HG02885 (cell line): ENCODE measurements at regions not wholly inside any gene's neighbourhood (a gene's known extent, or its start where the extent isn't known, plus 50 kb on each side); places are given as distances from the start of the nearest gene placed in this dataset.

Experiments
- ATAC-seq: cut with Tn5 transposase; IDR thresholded peaks from one replicate; pipeline ENCODE4 v1.9.1; 2021; ENCODE audit warnings: mild to moderate bottlenecking; ENCODE audit not compliant: unreplicated experiment, poor library complexity

DNA sequence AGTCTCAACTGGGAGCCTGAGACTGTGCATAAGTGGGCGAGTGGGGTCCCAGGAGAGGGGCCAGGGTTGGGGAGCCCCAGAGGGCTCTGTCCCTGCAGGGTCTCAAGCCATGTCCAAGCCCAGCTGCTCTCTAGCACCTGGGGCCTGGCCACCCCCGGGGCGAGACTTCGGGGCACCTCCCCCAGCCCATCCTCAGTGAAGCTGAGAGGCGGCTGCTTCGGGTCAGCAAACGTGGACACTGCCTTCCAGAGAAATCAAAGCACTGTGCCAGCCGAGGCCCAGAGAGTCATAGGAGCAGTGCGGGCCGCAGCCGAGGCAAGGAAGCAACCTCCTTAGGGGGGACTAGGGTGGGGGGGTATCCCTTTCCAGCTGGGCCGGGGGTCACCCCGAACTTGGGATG is 77.5 kb downstream of the ENGASE start:
- ATAC-seq, result no peak

DNA sequence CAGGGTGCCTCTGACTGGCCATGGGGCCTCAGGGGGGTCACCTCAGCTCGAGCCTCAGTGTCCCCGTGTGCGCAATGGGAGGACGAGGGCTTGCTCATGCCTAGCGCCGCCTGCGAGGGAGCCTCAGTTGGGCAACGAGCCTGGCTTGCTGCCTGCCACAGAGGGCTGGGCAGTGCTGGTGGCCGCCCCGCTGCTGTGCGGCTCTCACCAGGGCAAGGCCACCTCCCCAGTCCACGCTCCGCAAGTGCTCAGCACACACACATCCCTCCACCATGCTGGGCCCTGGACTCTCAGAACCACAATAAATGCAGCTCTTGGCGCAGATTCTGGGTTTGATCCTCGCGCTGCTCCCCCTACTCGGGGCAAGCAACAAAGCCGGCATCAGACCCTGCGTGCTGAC is 76.2 kb downstream of the ENGASE start:
- no peak for ATAC-seq

DNA sequence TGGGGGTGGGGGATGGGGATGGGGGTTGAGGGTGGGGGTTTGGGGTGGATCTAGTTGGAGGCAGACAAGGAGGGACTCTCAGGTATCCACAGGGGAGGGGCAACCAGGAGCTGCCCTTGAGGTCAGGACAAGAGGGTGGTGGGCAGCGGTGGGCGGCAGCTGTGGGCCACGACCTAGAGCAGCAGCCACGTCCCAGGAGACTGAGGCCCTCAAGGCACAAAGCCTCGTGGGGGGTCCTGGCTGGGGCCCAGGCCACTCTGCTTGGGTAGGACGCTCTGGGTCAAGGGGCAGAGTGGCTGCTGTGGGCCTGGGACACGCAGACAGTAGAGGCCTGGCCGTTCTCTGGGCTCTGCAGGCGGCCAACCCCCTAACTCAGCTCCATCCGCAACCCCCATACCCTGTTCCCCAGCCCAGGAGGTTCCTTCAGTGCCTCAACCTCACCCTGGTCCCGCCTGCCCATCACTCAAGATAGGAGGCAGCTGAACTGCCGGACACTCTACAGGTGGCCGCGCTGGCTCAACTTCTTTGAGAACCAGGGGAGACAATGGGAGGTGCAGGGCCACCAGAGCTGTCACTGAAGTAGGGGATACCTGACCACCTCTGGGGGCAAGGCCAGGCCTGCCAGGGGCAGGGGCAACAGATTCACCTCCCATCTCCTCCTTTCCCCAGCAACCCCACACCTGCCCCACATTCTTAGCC is 75.6 kb downstream of the ENGASE start:
- ATAC-seq, result no peak

DNA sequence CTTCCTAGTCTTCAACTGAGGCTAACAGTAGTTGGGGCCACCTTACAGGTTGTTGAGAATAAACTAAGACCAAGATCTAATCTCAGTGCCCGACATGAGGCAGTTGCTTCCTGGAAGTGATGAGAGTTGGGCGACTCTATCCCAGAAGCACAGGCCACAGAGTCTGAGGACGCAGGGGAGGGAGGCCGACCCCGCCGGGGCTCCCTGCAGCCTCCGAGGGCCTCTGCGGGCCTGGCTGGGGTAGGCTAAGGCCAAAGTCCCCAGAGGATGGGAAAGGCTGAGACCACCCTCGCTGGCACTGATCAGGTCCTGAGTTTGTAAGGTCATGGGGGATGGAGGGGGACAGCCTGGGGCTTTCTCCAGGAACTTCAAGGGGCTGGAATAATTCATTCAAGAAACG is 74.0 kb downstream of the ENGASE start:
- ATAC-seq, result no peak

DNA sequence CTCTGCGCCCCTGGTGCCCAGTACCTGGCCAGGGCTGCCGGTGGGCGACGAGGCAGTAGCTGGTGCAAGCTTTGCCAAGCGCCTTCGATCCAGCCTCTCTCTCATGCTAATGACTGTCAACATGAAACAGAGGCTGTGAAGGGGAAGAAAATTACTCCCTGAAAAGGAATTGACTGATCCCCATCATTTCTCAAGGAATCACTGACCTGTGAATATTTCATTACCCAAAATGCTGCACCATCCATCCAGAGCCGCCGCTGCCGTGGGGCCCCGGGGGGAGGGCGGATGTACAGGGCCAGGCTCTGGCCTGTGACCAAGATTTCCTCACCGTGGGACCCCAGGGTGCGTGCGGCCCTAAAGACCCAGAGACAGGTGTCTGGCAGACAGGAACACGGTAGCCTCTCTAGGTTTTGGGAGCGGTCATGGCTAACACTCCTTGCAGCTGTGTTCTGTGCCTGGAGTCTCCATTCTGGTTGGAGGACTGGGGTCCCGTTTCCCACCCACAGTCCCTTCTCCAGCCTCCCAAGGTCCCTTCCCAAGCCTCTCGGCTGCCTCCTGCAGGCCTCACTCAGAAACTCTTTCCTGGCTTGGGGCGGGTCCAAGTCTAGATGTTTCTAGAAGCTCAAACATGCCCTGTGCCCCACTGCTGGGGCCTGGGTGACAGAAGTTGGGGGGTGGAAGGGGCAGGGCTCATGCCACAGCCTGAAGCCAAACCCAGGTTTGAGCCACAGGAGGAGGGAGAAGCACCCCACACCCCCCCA is 73.3 kb downstream of the ENGASE start:
- ATAC-seq, result no peak

DNA sequence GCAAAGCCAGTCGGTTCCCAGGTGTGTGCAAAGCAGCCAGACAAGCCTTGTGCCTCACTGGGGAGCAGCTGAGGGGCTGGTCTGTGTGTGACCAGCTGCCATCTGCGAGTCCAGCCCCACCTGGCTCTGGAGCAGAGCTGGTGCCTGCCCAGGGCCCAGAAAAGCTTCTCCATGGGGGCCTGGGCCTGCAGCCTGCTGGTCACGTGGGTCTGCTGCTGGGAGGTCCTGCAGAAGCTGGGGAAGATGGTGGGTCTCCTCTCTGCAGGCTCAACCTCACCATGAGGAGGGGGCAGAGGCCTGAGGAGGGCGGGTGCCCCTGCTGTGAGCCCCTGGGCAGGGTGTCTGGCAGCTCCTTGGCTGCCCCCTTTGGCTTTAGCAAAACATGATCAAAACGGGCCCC is 71.9 kb downstream of the ENGASE start:
- ATAC-seq, result no peak

DNA sequence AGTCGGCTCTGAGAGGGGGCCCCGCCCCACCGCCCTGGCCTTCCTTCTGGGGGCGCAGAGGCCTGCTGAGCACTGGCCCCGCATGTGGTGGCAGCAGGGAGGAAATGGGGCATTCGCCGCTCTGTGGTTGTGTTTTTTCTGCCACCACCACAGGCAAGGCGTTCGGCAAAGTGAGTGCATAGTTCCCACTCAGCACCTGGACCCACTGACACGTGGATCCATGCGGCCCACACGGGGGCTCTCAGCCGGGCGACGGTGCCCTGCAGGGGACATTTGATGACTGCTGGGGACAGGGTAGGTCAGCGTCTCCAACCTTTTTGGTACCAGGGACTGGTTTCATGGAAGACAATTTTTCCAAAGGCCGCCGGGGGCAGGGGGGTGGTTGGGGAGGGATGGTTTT is 70.9 kb downstream of the ENGASE start:
- no peak for ATAC-seq

DNA sequence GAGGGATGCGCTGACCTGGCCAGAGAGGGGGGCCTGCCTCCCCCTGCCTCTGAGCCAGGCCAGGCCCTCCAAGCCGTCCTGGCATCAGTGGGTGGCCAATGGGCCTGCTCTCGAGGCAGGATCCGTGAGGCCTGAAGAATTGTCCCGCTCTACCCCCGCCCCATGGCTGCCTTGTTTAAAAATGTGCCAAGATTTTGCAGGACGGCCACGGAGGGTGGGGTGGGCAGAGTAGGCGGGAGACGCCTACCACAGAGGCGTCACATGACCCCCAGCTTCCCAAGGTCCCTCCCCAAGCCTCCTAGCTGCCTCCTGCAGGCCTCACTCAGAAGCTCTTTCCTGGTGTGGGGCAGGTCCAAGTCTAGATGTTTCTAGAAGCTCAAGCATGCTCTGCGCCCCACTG is 69.5 kb downstream of the ENGASE start:
- ATAC-seq, result no peak

DNA sequence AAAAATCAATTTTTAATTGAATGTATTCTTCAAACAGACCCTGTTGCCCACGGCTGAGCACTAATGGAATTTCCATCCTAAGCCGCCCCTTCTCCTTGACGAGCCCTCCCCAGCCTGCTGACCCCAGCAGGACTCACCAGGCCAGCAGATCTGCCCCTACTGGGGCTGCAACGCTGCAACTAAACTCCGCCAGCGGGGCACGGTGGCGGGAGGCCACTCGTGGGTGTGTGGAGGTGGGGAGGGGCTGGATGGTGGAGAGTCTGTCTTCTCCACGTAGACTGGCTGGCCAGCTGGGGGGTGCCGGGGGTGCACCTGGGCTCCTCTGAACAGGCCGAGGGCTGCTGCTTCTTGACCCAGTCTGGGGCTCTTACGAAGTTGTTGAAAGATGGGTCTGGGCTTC is 67.8 kb downstream of the ENGASE start:
- ATAC-seq, result no peak

DNA sequence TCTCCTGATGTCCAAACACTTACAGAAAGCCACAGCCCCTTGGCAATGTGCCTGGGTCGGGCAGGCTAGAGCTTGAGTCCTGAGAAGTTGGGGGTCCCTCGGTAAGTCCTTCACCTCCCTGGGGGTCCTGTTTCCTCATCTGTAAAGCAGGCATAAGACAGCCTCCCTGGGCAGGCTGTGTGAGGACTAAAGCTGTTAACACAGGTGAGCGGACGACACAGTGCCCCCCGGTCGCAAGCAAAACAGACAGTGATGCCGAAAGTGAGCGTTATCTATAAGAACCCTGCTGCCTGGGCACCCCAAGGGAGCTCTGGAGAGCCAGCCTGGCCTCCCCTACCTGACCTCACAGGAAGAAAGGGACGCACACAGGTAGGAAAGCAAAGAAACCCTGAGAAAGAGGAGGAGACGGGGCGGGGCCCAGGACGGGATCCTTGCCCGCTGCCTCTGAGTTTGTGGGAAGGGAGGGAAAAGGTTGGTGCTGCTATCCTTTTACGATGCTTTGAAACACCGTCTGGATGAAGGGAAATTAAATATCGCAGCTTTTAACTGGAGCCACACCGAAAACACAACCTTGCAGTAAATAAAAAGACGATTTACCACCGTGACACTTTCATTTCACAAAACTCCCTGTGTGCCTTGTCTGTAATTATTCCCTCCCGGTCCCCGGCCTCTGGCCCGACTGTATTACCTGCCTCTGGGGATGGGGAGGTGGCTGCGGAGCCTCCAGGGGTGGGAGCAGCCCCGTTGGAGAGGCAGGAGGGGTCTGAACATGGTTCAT is 67.1 kb downstream of the ENGASE start:
- no peak for ATAC-seq

DNA sequence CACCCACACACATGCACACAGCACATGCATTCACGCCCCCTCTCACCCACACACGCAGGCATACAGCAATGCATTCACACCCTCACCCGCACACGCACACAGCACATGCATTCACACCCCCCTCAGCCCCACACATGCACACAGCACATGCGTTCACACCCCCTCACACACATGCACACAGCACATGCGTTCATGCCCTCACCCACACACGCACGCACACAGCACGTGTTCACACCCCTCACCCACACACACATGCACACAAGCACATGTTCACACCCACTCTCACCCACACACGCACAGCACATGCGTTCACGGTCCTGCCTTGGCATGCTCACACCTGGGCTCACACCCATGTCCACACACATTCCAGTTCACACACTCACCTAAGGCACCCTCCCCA is 64.2 kb downstream of the ENGASE start:
- ATAC-seq, result no peak

DNA sequence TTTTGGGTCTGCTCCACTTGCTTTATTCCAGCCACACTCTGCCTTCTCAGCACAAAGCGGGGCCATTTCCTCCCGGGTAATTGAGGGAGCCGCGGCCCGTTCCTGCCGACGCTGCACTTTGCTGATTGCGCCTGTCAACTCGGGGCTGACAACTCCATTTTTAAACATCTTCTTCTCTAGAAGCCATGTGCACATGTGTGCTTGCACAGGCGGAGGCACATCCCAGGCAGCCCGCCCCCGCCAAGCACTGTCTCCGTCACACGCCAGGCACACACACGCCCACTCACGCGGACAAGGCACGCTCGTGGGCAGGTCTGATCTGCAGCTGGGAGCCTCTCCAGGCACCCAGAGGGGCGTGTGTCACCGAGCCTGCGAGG is 63.2 kb downstream of the ENGASE start:
- ATAC-seq, result no peak

DNA sequence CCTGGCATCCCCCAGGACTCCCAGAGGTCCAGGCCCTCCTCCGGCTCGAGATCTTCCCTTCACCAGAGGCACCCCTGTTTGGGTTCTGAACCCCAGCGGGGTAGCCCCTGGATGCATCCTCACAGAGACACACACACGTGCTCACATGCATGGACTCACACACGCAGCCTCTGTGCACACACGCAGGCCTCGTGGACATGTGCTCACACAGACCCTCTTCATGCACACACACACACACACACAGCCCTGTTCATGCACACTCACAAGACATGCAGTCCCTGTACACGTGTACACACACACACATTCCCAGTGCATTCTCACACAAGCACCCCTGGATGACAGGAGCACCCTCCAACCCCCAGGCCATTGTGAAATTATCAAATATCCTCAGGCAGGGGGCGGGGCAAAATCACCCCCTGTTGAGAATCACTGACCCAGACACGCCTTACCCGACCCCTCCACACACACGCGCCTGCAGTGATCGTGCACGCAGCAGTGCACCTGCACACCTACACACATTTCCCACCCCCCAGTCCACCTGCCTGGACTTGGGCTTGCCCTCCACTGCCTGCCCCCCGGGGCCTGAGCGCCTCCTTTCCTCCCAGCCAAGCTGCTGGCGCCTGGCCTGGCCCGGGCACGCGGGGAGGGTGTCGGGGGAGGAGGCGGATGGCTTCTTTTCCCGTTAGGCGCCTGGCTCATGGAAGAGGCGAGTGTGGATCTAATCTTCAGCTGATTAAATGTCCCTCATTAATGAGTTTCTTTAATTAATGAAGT is 62.6 kb downstream of the ENGASE start:
- no peak for ATAC-seq

DNA sequence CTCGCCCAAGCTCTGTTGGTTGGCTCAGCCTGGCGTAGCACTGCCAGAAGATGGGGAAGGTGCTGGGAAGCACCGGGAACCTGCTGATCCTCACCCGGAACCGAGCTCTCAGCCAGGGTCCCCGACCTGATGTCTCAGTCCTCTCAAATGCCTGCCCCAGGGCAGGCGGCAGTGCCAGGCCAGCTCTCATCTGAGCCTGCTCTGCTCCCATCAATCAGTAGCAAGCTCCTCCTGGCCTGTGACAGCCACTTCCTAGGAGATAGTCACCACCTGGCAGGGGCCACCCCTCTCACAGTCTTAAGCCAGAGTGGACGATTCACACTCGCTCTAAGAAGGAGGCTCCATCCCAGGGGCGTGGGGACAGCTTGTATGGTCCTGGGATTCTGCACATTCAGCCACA is 62.0 kb downstream of the ENGASE start:
- no peak for ATAC-seq
